ENCODE measurements at regions not wholly inside any gene's neighbourhood (a gene's known extent, or its start where the extent isn't known, plus 50 kb on each side); places are given as distances from the start of the nearest gene placed in this dataset.
"Not testable (repeated sequence)": the region's sequence is repeated elsewhere in the genome, so short reads cannot be mapped to it uniquely, and the experiment has no call there.

GRCh38 chr7:76133839-76134238 lies 67.9 kb upstream of the SRRM3 start:
- Histone ChIP-seq H3K9me3 (ENCODE audit: low read length) (no peaks in the 10 kb centered on the region), H3F3A (ENCODE audit: low read length, unreplicated experiment) (no peaks in the 10 kb centered on the region), H3K9me2 (replicated peaks; ENCODE audit: low read length) (no peaks in the 10 kb centered on the region), H4K20me1 (ENCODE audit: low read length) (no peaks in the 10 kb centered on the region), H3K27ac (ENCODE audit: low read length) (no peak overlapping the region), H2AFZ (ENCODE audit: low read length) (no peak overlapping the region), H3K36me3 (ENCODE audit: low read depth, low read length) (no peaks in the 10 kb centered on the region), H3K79me2 (ENCODE audit: low read length) (no peaks in the 10 kb centered on the region), H3K9ac (ENCODE audit: low read length) (no peak overlapping the region), H3K4me3 (ENCODE audit: low read length) (no peak overlapping the region), H3K4me2 (ENCODE audit: low read length) (no peak overlapping the region), H3K27me3 (ENCODE audit: low read length) (no peaks in the 10 kb centered on the region), H3K4me1 (ENCODE audit: insufficient read depth, low read length) (no peaks in the 10 kb centered on the region)
- intact Hi-C loops (cut with micrococcal nuclease): loop anchor here (5.0 kb wide), 1 partner anchor 47 kb away; no protein-coding TSS in a partner anchor
- ATAC-seq (no peak), DNase-seq (no peak)
- CTCF ChIA-PET: no interaction called here
- POLR2A ChIA-PET (ENCODE audit: unreplicated experiment): no interaction called here
- no TSS peak for BruUV-seq (replicated peaks)
- TF ChIP-seq EZH2phosphoT487 (IDR thresholded peaks at IDR 0.05; ENCODE audit: borderline replicate concordance, low read length) (no peak), CTCF (conservative IDR thresholded peaks at IDR 0.05; ENCODE audit: low read depth, low read length) (no peak), EZH2 (IDR thresholded peaks at IDR 0.05; ENCODE audit: low read length, unreplicated experiment) (no peak)

GRCh38 chr7:76135263-76135662 lies 66.4 kb upstream of the SRRM3 start:
- H3F3A ChIP-seq (ENCODE audit: low read length, unreplicated experiment); H3K9ac ChIP-seq (ENCODE audit: low read length); H4K20me1 ChIP-seq (ENCODE audit: low read length); intact Hi-C loops (cut with micrococcal nuclease); H3K27ac ChIP-seq (ENCODE audit: low read length); ATAC-seq; H3K4me2 ChIP-seq (ENCODE audit: low read length); H3K4me3 ChIP-seq (ENCODE audit: low read length); H3K27me3 ChIP-seq (ENCODE audit: low read length); DNase-seq; H3K9me2 ChIP-seq (replicated peaks; ENCODE audit: low read length); H3K36me3 ChIP-seq (ENCODE audit: low read depth, low read length); H2AFZ ChIP-seq (ENCODE audit: low read length); BruUV-seq (replicated peaks); H3K9me3 ChIP-seq (ENCODE audit: low read length); POLR2A ChIA-PET (ENCODE audit: unreplicated experiment); H3K79me2 ChIP-seq (ENCODE audit: low read length); H3K4me1 ChIP-seq (ENCODE audit: insufficient read depth, low read length): not testable (repeated sequence)
- CTCF ChIA-PET: interaction anchor here (0.6 kb wide), 1 partner anchor 140 kb away, joined by 5 read pairs; no protein-coding TSS in a partner anchor

GRCh38 chr7:76138577-76139313 lies 63.0 kb upstream of the SRRM3 start:
- H3K9me2 ChIP-seq (replicated peaks; ENCODE audit: low read length); H3F3A ChIP-seq (ENCODE audit: low read length, unreplicated experiment); intact Hi-C loops (cut with micrococcal nuclease); DNase-seq; H3K9me3 ChIP-seq (ENCODE audit: low read length); H3K4me3 ChIP-seq (ENCODE audit: low read length); H3K79me2 ChIP-seq (ENCODE audit: low read length); POLR2A ChIA-PET (ENCODE audit: unreplicated experiment); H4K20me1 ChIP-seq (ENCODE audit: low read length); H3K27me3 ChIP-seq (ENCODE audit: low read length); H3K4me1 ChIP-seq (ENCODE audit: insufficient read depth, low read length); ATAC-seq; H3K36me3 ChIP-seq (ENCODE audit: low read depth, low read length); H3K27ac ChIP-seq (ENCODE audit: low read length); H3K4me2 ChIP-seq (ENCODE audit: low read length); BruUV-seq (replicated peaks); CTCF ChIA-PET; H2AFZ ChIP-seq (ENCODE audit: low read length); H3K9ac ChIP-seq (ENCODE audit: low read length): not testable (repeated sequence)

- intact Hi-C loops (cut with micrococcal nuclease): no loop called here
Observed at GRCh38 chr7:76139670-76140069, 62.0 kb upstream of the SRRM3 start.

More at GRCh38 chr7:76139670-76140069, 62.0 kb upstream of the SRRM3 start:
- no TSS peak for BruUV-seq (replicated peaks)
- Histone ChIP-seq H3F3A (ENCODE audit: low read length, unreplicated experiment) (no peaks in the 10 kb centered on the region), H3K79me2 (ENCODE audit: low read length) (no peaks in the 10 kb centered on the region), H3K36me3 (ENCODE audit: low read depth, low read length) (no peaks in the 10 kb centered on the region), H3K4me1 (ENCODE audit: insufficient read depth, low read length) (no peaks in the 10 kb centered on the region), H3K4me3 (ENCODE audit: low read length) (no peak overlapping the region), H3K4me2 (ENCODE audit: low read length) (no peak overlapping the region), H3K9me3 (ENCODE audit: low read length) (no peaks in the 10 kb centered on the region), H3K9ac (ENCODE audit: low read length) (no peak overlapping the region), H3K27me3 (ENCODE audit: low read length) (no peaks in the 10 kb centered on the region), H3K9me2 (replicated peaks; ENCODE audit: low read length) (no peaks in the 10 kb centered on the region), H3K27ac (ENCODE audit: low read length) (no peak overlapping the region), H4K20me1 (ENCODE audit: low read length) (no peaks in the 10 kb centered on the region), H2AFZ (ENCODE audit: low read length) (no peak overlapping the region)
- no peak for TF ChIP-seq EZH2phosphoT487 (IDR thresholded peaks at IDR 0.05; ENCODE audit: borderline replicate concordance, low read length)
- no peak for TF ChIP-seq CTCF (conservative IDR thresholded peaks at IDR 0.05; ENCODE audit: low read depth, low read length)
- no peak for TF ChIP-seq EZH2 (IDR thresholded peaks at IDR 0.05; ENCODE audit: low read length, unreplicated experiment)
- ChIA-PET POLR2A (ENCODE audit: unreplicated experiment) (no interaction called here), CTCF (no interaction called here)
- no peak for DNase-seq
- ATAC-seq: no peak

Data from PC-3 (cell line).